PC-3 (cell line): ENCODE measurements at regions not wholly inside any gene's neighbourhood (a gene's known extent, or its start where the extent isn't known, plus 50 kb on each side); places are given as distances from the start of the nearest gene placed in this dataset.

ENCODE experiments used
- ATAC-seq: fragments of 200-7000 bp; cut with Tn5 transposase; 2 replicates; pipeline ENCODE4 v1.9.1; 2020; ENCODE audit warnings: mild to moderate bottlenecking, moderate library complexity
- BruUV-seq: library from RNA; stranded (reverse); fragments of 400-500 nt; replicated peaks from 2 replicates; lab custom pipeline; 2021; lab: Mats Ljungman, UMichigan
- CTCF ChIA-PET: fragments of 300-600 bp; sonication (Branson Sonifier 250); formaldehyde crosslinking; loops from one replicate; lab custom pipeline; 2022; ENCODE audit warnings: antibody characterized with exemption; lab: Charles Lee
- POLR2A ChIA-PET: fragments of 300-600 bp; sonication (Branson Sonifier 250); formaldehyde crosslinking; loops from one replicate; lab custom pipeline; 2022; ENCODE audit warnings: antibody characterized with exemption; ENCODE audit not compliant: unreplicated experiment; lab: Charles Lee
- DNase-seq: peaks from one replicate; pipeline ENCODE4 v3.0.0-alpha.2; 2015
- H2AFZ ChIP-seq: fragments of 300-600 bp; sonication (generic); 2 replicates; pipeline ENCODE4 v1.6.0; 2016; ENCODE audit warnings: antibody characterized with exemption, low read length
- H3F3A ChIP-seq: fragments of 300-600 bp; sonication (generic); one replicate; pipeline ENCODE4 v1.6.0; 2017; ENCODE audit warnings: antibody characterized with exemption, low read length, control low read depth, mild to moderate bottlenecking; ENCODE audit not compliant: unreplicated experiment
- H3K27ac ChIP-seq: fragments of 300-600 bp; sonication (generic); 2 replicates; pipeline ENCODE4 v1.5.1; 2016; ENCODE audit warnings: mild to moderate bottlenecking, low read length
- H3K27me3 ChIP-seq: fragments of 300-600 bp; sonication (generic); 2 replicates; pipeline ENCODE4 v1.6.1; 2016; ENCODE audit warnings: low read length, mixed read lengths
- H3K36me3 ChIP-seq: fragments of 300-600 bp; sonication (generic); 2 replicates; pipeline ENCODE4 v1.6.1; 2016; ENCODE audit warnings: low read depth, mixed run types, low read length, mixed read lengths
- H3K4me1 ChIP-seq: fragments of 300-600 bp; sonication (generic); 2 replicates; pipeline ENCODE4 v1.5.1; 2016; ENCODE audit warnings: low read length; ENCODE audit not compliant: insufficient read depth
- H3K4me2 ChIP-seq: fragments of 300-600 bp; sonication (generic); 2 replicates; pipeline ENCODE4 v1.6.0; 2016; ENCODE audit warnings: low read length
- H3K4me3 ChIP-seq: fragments of 300-600 bp; sonication (generic); 2 replicates; pipeline ENCODE4 v1.5.1; 2016; ENCODE audit warnings: mild to moderate bottlenecking, low read length, mixed read lengths
- H3K79me2 ChIP-seq: fragments of 300-600 bp; sonication (generic); 2 replicates; pipeline ENCODE4 v1.6.1; 2017; ENCODE audit warnings: low read length, mixed read lengths
- H3K9ac ChIP-seq: fragments of 300-600 bp; sonication (generic); 2 replicates; pipeline ENCODE4 v1.6.0; 2016; ENCODE audit warnings: mild to moderate bottlenecking, low read length
- H3K9me2 ChIP-seq: fragments of 300-600 bp; sonication (generic); replicated peaks from 2 replicates; pipeline ENCODE4 v1.6.1; 2016; ENCODE audit warnings: mixed run types, low read length, mixed read lengths
- H3K9me3 ChIP-seq: fragments of 300-600 bp; sonication (generic); 2 replicates; pipeline ENCODE4 v1.6.1; 2016; ENCODE audit warnings: low read length, mixed read lengths
- H4K20me1 ChIP-seq: fragments of 300-600 bp; sonication (generic); 2 replicates; pipeline ENCODE4 v1.6.1; 2016; ENCODE audit warnings: low read length, mixed read lengths
- CTCF ChIP-seq: fragments of 300-600 bp; sonication (generic); conservative IDR thresholded peaks from 2 replicates; pipeline ENCODE4 v1.5.1; 2017; ENCODE audit warnings: antibody characterized with exemption, low read depth, mild to moderate bottlenecking, low read length
- EZH2 ChIP-seq: fragments of 300-600 bp; sonication (generic); IDR thresholded peaks from one replicate; pipeline ENCODE4 v1.6.1; 2017; ENCODE audit warnings: antibody characterized with exemption, mild to moderate bottlenecking, low read length; ENCODE audit not compliant: unreplicated experiment
- EZH2phosphoT487 ChIP-seq: fragments of 300-600 bp; sonication (generic); IDR thresholded peaks from 2 replicates; pipeline ENCODE4 v1.6.1; 2018; ENCODE audit warnings: mild to moderate bottlenecking, antibody characterized with exemption, low read length, borderline replicate concordance
- intact Hi-C: fragments of 100-400 bp; cut with micrococcal nuclease; formaldehyde crosslinking; loops from 2 replicates; pipeline ENCODE4 v1.9.0; 2023

DNA sequence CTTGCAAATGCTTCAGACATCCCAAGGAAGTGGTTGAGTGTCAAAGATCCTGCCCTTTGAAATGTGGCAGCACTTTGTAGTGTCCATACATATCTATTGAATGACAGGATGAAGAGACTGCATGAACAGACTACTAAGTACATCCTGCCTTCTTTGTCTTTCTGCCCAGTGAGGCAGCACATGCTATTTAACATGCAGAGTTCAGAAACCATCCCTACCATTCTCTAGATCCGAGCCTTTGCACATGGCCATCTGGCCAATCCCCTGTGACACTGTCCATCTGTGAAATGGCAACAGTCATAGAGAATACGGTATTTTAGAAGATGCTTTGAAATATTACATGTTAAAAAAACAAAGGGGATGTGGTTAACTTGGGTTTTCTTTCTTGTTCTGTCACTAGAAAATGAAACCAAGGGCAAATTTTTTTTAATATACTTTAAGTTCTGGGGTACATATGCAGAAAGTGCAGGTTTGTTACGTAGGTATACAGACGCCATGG, 519.6 kb downstream of the NTRK3 start:
- Histone ChIP-seq H3K4me2 (no peak overlapping the region), H3K9me3 (no peaks in the 10 kb centered on the region), H3K9ac (no peak overlapping the region), H3F3A (no peaks in the 10 kb centered on the region), H2AFZ (no peak overlapping the region), H3K27ac (no peak overlapping the region), H3K4me1 (no peaks in the 10 kb centered on the region), H3K27me3 (no peaks in the 10 kb centered on the region), H3K79me2 (no peaks in the 10 kb centered on the region), H3K9me2 (no peaks in the 10 kb centered on the region), H3K36me3 (no peaks in the 10 kb centered on the region), H3K4me3 (no peak overlapping the region), H4K20me1 (no peaks in the 10 kb centered on the region)
- intact Hi-C loops: no loop called here
- ChIA-PET CTCF (no interaction called here), POLR2A (no interaction called here)
- ATAC-seq (no peak), DNase-seq (no peak)
- TF ChIP-seq CTCF (no peak), EZH2phosphoT487 (no peak), EZH2 (no peak)
- no TSS peak for BruUV-seq

- Histone ChIP-seq H3F3A (no peaks in the 10 kb centered on the region), H3K79me2 (no peaks in the 10 kb centered on the region), H3K9me3 (no peaks in the 10 kb centered on the region), H3K4me1 (no peaks in the 10 kb centered on the region), H3K4me3 (no peak overlapping the region), H3K4me2 (no peak overlapping the region), H3K9ac (no peak overlapping the region), H3K27ac (no peak overlapping the region), H4K20me1 (no peaks in the 10 kb centered on the region), H3K9me2 (no peaks in the 10 kb centered on the region), H2AFZ (no peak overlapping the region), H3K27me3 (no peaks in the 10 kb centered on the region), H3K36me3 (no peaks in the 10 kb centered on the region)
- ChIA-PET CTCF (no interaction called here), POLR2A (no interaction called here)
- TF ChIP-seq CTCF (no peak), EZH2 (no peak), EZH2phosphoT487 (no peak)
- ATAC-seq: no peak
- BruUV-seq: no TSS peak
- DNase-seq: no peak
- intact Hi-C loops: no loop called here
Measured at GRCh38 chr15:87736401-87736800, 520.1 kb downstream of the NTRK3 start.

GRCh38 chr15:87735522-87735921, 521.0 kb downstream of the NTRK3 start:
- CTCF ChIA-PET: no interaction called here
- Histone ChIP-seq H3F3A (no peaks in the 10 kb centered on the region), H3K27me3 (no peaks in the 10 kb centered on the region), H3K9me3 (no peaks in the 10 kb centered on the region), H3K9me2 (no peaks in the 10 kb centered on the region), H3K4me1 (no peaks in the 10 kb centered on the region), H3K9ac (no peak overlapping the region), H3K79me2 (no peaks in the 10 kb centered on the region), H2AFZ (no peak overlapping the region), H3K4me3 (no peak overlapping the region), H4K20me1 (no peaks in the 10 kb centered on the region), H3K27ac (no peak overlapping the region), H3K36me3 (no peaks in the 10 kb centered on the region), H3K4me2 (no peak overlapping the region)
- no peak for DNase-seq
- no peak for ATAC-seq
- POLR2A ChIA-PET: no interaction called here
- intact Hi-C loops: no loop called here
- TF ChIP-seq EZH2phosphoT487: no peak
- no peak for TF ChIP-seq CTCF
- TF ChIP-seq EZH2: no peak
- no TSS peak for BruUV-seq
